Upper lobe of left lung (tissue), 4 donors: ENCODE measurements at regions not wholly inside any gene's neighbourhood (a gene's known extent, or its start where the extent isn't known, plus 50 kb on each side); places are given as distances from the start of the nearest gene placed in this dataset.

Experiments used
- EP300 ChIP-seq, 4 donors: sonication (generic); formaldehyde crosslinking; IDR thresholded peaks; one replicate each; pipeline ENCODE4 v1.5.1; 2017; ENCODE audit warnings: antibody characterized with exemption in 4 of 4, control low read depth in 2 of 4
- POLR2AphosphoS5 ChIP-seq, 2 donors: sonication (generic); formaldehyde crosslinking; IDR thresholded peaks; one replicate each; pipeline ENCODE4 v1.5.1; 2017; ENCODE audit warnings: antibody characterized with exemption in 2 of 2

- TF ChIP-seq EP300 (IDR thresholded peaks at IDR 0.05) (no peak), POLR2AphosphoS5 (IDR thresholded peaks at IDR 0.05) (no peak)
Observed at GRCh38 chr2:64932371-64933216, 56.6 kb upstream of the SLC1A4 start.
